NT2/D1 (cell line): ENCODE measurements at regions not wholly inside any gene's neighbourhood (a gene's known extent, or its start where the extent isn't known, plus 50 kb on each side); places are given as distances from the start of the nearest gene placed in this dataset.

ENCODE experiments used
- YY1 ChIP-seq: IDR thresholded peaks from 2 replicates; pipeline ENCODE4 v1.6.1; 2011; ENCODE audit not compliant: insufficient read length, insufficient read depth
- ZNF274 ChIP-seq: IDR thresholded peaks from 2 replicates; pipeline ENCODE4 v1.6.1; 2011; ENCODE audit warnings: mild to moderate bottlenecking, low read depth, low read length

DNA sequence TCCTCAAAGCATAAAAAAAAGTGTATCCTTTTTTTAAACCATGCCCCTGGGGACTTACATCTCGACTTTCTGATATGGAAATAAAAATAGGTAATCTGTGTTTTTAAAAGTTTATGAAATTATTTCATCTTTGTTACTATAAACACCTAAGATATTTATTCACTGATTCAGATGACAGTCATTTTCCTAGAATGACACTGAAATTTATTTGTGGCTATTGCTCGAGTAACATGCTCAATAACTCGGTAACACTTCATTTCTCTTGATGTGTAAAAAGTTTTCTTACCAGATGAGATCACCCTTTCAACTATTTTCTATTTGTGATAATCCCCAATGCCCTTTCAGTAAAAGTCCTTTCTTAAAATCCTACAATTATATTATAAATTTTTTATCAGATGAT, 495.8 kb downstream of the TTLL7 start:
- TF ChIP-seq YY1, result no peak
- TF ChIP-seq ZNF274, result no peak
